Lower leg skin (tissue), 4 donors: ENCODE measurements at regions not wholly inside any gene's neighbourhood (a gene's known extent, or its start where the extent isn't known, plus 50 kb on each side); places are given as distances from the start of the nearest gene placed in this dataset.

ENCODE experiments used
- DNase-seq, 2 donors: peaks; one replicate each; pipeline ENCODE4 v3.0.0-alpha.2; 2019; ENCODE audit warnings: low spot score in 2 of 2
- H3K4me3 ChIP-seq: fragments of 200-600 bp; sonication (generic); 2 replicates; pipeline ENCODE4 v1.5.1; 2017; ENCODE audit warnings: mild to moderate bottlenecking, low read depth; ENCODE audit not compliant: poor library complexity, severe bottlenecking
- CTCF ChIP-seq, 3 donors: fragments of 450-650 bp; IDR thresholded peaks; one replicate each; pipeline ENCODE4 v1.5.1; 2016; ENCODE audit warnings: antibody characterized with exemption in 3 of 3, mild to moderate bottlenecking in 3 of 3, moderate library complexity in 2 of 3
- POLR2A ChIP-seq, 2 donors: fragments of 450-650 bp; IDR thresholded peaks; one replicate each; pipeline ENCODE4 v1.6.1; 2016 to 2017; ENCODE audit warnings: antibody characterized with exemption in 2 of 2, mild to moderate bottlenecking in 1 of 2, moderate library complexity in 1 of 2
- whole genome bisulfite sequencing, 2 donors: methylation state at CpG; one replicate each; pipeline ENCODE4 v1.1.5; 2018; 5-methylcytosine and 5-hydroxymethylcytosine counted together
- intact Hi-C: fragments of 100-400 bp; cut with DNase I; formaldehyde crosslinking; loops from one replicate; pipeline ENCODE4 v1.15.0; 2023; ENCODE audit warnings: low total_unique reads

GRCh38 chr1:193402977-193403376, 216.6 kb upstream of the B3GALT2 start:
- WGBS, 2 donors = 94 to 95% methylated on average over 2 of the region's 2 CpGs
- TF ChIP-seq CTCF (IDR thresholded peaks at IDR 0.05) = no peak
- TF ChIP-seq POLR2A (IDR thresholded peaks at IDR 0.05) = no peak
- H3K4me3 ChIP-seq = no peak overlapping the region
- DNase-seq = no peak
- intact Hi-C loops = no loop called here

GRCh38 chr1:193402037-193402436, 215.6 kb upstream of the B3GALT2 start:
- no peak for DNase-seq
- WGBS, 2 donors = 76 to 78% methylated on average over 4 of the region's 4 CpGs
- intact Hi-C loops = no loop called here
- no peak overlapping the region for H3K4me3 ChIP-seq
- TF ChIP-seq POLR2A (IDR thresholded peaks at IDR 0.05) (no peak), CTCF (IDR thresholded peaks at IDR 0.05) (no peak)

- no peak for TF ChIP-seq POLR2A (IDR thresholded peaks at IDR 0.05)
- TF ChIP-seq CTCF (IDR thresholded peaks at IDR 0.05) = no peak
- intact Hi-C loops = no loop called here
- 36 to 58% methylated on average over 1 of the region's 1 CpG for WGBS, 2 donors
- DNase-seq = no peak
- H3K4me3 ChIP-seq = no peak overlapping the region
Observed at GRCh38 chr1:193394336-193394735, 207.9 kb upstream of the B3GALT2 start.

GRCh38 chr1:193392686-193393085, 206.3 kb upstream of the B3GALT2 start:
- no peak for DNase-seq
- no peak overlapping the region for H3K4me3 ChIP-seq
- intact Hi-C loops = no loop called here
- WGBS, 2 donors = 74 to 76% methylated on average over 1 of the region's 1 CpG
- TF ChIP-seq CTCF (IDR thresholded peaks at IDR 0.05) (no peak), POLR2A (IDR thresholded peaks at IDR 0.05) (no peak)

GRCh38 chr1:193388683-193389082, 202.3 kb upstream of the B3GALT2 start:
- TF ChIP-seq POLR2A (IDR thresholded peaks at IDR 0.05) (no peak), CTCF (IDR thresholded peaks at IDR 0.05) (no peak)
- no peak for DNase-seq
- 89 to 93% methylated on average over 5 of the region's 5 CpGs for WGBS, 2 donors
- H3K4me3 ChIP-seq = no peak overlapping the region
- intact Hi-C loops = no loop called here

GRCh38 chr1:193388165-193388564, 201.8 kb upstream of the B3GALT2 start:
- H3K4me3 ChIP-seq = no peak overlapping the region

More at GRCh38 chr1:193388165-193388564, 201.8 kb upstream of the B3GALT2 start:
- no peak for DNase-seq
- intact Hi-C loops = no loop called here
- WGBS, 2 donors = 79 to 93% methylated on average over 4 of the region's 4 CpGs
- TF ChIP-seq CTCF (IDR thresholded peaks at IDR 0.05) (no peak), POLR2A (IDR thresholded peaks at IDR 0.05) (no peak)
